ENCODE measurements at regions not wholly inside any gene's neighbourhood (a gene's known extent, or its start where the extent isn't known, plus 50 kb on each side); places are given as distances from the start of the nearest gene placed in this dataset.

- TF ChIP-seq CTCF (IDR thresholded peaks at IDR 0.05) (no peak), POLR2A (IDR thresholded peaks at IDR 0.05) (no peak)
These were observed 148.5 kb upstream of the SATB2 start for GRCh38 chr2:199606193-199606780.

All from esophagus squamous epithelium (tissue), 4 donors.